K562 (cell line): ENCODE measurements at regions not wholly inside any gene's neighbourhood (a gene's known extent, or its start where the extent isn't known, plus 50 kb on each side); places are given as distances from the start of the nearest gene placed in this dataset.

ENCODE experiments used
- ATAC-seq: fragments of 200-7000 bp; cut with Tn5 transposase; 3 replicates; pipeline ENCODE4 v1.9.1; 2020; ENCODE audit warnings: moderate library complexity
- BruUV-seq: library from RNA; stranded (reverse); fragments of 400-500 nt; replicated peaks from 2 replicates; lab custom pipeline; 2021; lab: Mats Ljungman, UMichigan
- CTCF ChIA-PET: fragments of 300-600 bp; formaldehyde crosslinking; extraction: SDS; loops from one replicate; lab custom pipeline; 2021; ENCODE audit warnings: low intra/inter-chr PET ratio; lab: Yijun Ruan, JAX
- POLR2A ChIA-PET: fragments of 300-600, 350-650 bp; sonication (Branson Sonifier 250); formaldehyde crosslinking; extraction: SDS; loops from one replicate; lab custom pipeline; 2021; ENCODE audit warnings: antibody characterized with exemption, inconsistent platforms; lab: Yijun Ruan, JAX
- DNase-seq, 4 experiments: peaks; one replicate each; pipeline versions ENCODE4 v3.0.0 to v3.0.0-alpha.2; 2011 to 2018; ENCODE audit warnings: low spot score in 3 of 4, mixed read lengths in 3 of 4; ENCODE audit errors: extremely low read depth in 1 of 4
- FAIRE-seq: peaks from 2 replicates; lab custom pipeline; 2011; peaks lifted over from hg19 to GRCh38; lab: Jason Lieb, UNC
- H2AFZ ChIP-seq: 2 replicates; pipeline ENCODE4 v1.6.0; 2011; ENCODE audit warnings: low read depth, low read length, control low read depth, inconsistent platforms
- H3K27ac ChIP-seq: fragments of 200-600 bp; 3 replicates; pipeline ENCODE4 v1.8.0; 2011; ENCODE audit warnings: low read depth, mild to moderate bottlenecking, control low read depth, inconsistent platforms, low read length, moderate library complexity, mixed read lengths; ENCODE audit errors: extremely low read depth
- H3K27me3 ChIP-seq, 2 experiments: fragments of 300-600 bp in 1 of 2; 2 replicates in 1 of 2; 3 replicates in 1 of 2; pipeline versions ENCODE4 v1.6.0 to v1.8.0; 2011; ENCODE audit warnings: inconsistent platforms in 2 of 2, low read length in 2 of 2, mild to moderate bottlenecking in 1 of 2, mixed read lengths in 1 of 2, moderate library complexity in 1 of 2; ENCODE audit not compliant: control insufficient read depth in 2 of 2, insufficient read depth in 2 of 2
- H3K36me3 ChIP-seq: fragments of 300-600 bp; 3 replicates; pipeline ENCODE4 v1.8.0; 2011; ENCODE audit warnings: mild to moderate bottlenecking, low read length, inconsistent platforms; ENCODE audit not compliant: control insufficient read depth, insufficient read depth
- H3K4me1 ChIP-seq, 2 experiments: fragments of 200-600 bp in 1 of 2; replicated peaks in 1 of 2; 2 replicates in 1 of 2; 3 replicates in 1 of 2; pipeline versions ENCODE4 v1.5.1 to v1.8.0; 2011; ENCODE audit warnings: inconsistent platforms in 2 of 2, low read length in 2 of 2, mild to moderate bottlenecking in 1 of 2, mixed read lengths in 1 of 2, moderate library complexity in 1 of 2; ENCODE audit not compliant: control insufficient read depth in 2 of 2, insufficient read depth in 2 of 2
- H3K4me2 ChIP-seq: 2 replicates; pipeline ENCODE4 v1.6.1; 2011; ENCODE audit warnings: low read length, control low read depth, inconsistent platforms, mixed read lengths; ENCODE audit not compliant: insufficient read depth
- H3K4me3 ChIP-seq: fragments of 200-600 bp; sonication (generic), shearing (Covaris generic); 2 replicates; pipeline ENCODE4 v1.5.1; 2016; ENCODE audit warnings: control low read depth, inconsistent platforms
- H3K79me2 ChIP-seq: fragments of 200-600 bp; 3 replicates; pipeline ENCODE4 v1.8.0; 2011; ENCODE audit warnings: low read length, inconsistent platforms; ENCODE audit not compliant: control insufficient read depth, insufficient read depth
- H3K9ac ChIP-seq, 2 experiments: 2 replicates each; pipeline versions ENCODE4 v1.6.0 to v1.6.1; 2011; ENCODE audit warnings: low read depth in 2 of 2, low read length in 2 of 2, control low read depth in 1 of 2, inconsistent platforms in 1 of 2, mild to moderate bottlenecking in 1 of 2, mixed read lengths in 1 of 2; ENCODE audit not compliant: insufficient read depth in 1 of 2
- H3K9me1 ChIP-seq: one replicate; pipeline ENCODE4 v1.6.0; 2011; ENCODE audit warnings: inconsistent platforms, mild to moderate bottlenecking, low read length, moderate library complexity; ENCODE audit not compliant: control insufficient read depth, insufficient read depth
- H3K9me3 ChIP-seq: replicated peaks from 2 replicates; pipeline ENCODE4 v1.5.1; 2011; ENCODE audit warnings: low read depth, low read length, inconsistent platforms; ENCODE audit not compliant: control insufficient read depth, insufficient read depth
- H4K20me1 ChIP-seq: replicated peaks from 2 replicates; pipeline ENCODE4 v1.6.1; 2011; ENCODE audit warnings: low read length, inconsistent platforms, mixed read lengths; ENCODE audit not compliant: control insufficient read depth, insufficient read depth
- ARID1B ChIP-seq: fragments of 450-650 bp; IDR thresholded peaks from 2 replicates; pipeline ENCODE4 v1.6.1; 2016; ENCODE audit warnings: antibody characterized with exemption, mild to moderate bottlenecking, inconsistent platforms
- E2F3 ChIP-seq: fragments of 250-450 bp; sonication (Bioruptor Pico); IDR thresholded peaks from 2 replicates; pipeline ENCODE4 v1.4.0; 2020; ENCODE audit warnings: mild to moderate bottlenecking
- GATAD2A ChIP-seq: fragments of 450-650 bp; IDR thresholded peaks from 2 replicates; pipeline ENCODE4 v1.6.1; 2017
- ILF3 ChIP-seq: fragments of 450-650 bp; IDR thresholded peaks from 2 replicates; pipeline ENCODE4 v1.6.1; 2018; ENCODE audit warnings: antibody characterized with exemption, mild to moderate bottlenecking, moderate library complexity, borderline replicate concordance
- KAT7 ChIP-seq: sonication (generic); formaldehyde crosslinking; IDR thresholded peaks from 2 replicates; pipeline ENCODE4 v1.8.0; 2022; ENCODE audit warnings: missing genetic modification reagents, mild to moderate bottlenecking, borderline replicate concordance
- TEAD1 ChIP-seq, 2 experiments: fragments of 450-650 bp in 1 of 2; sonication (generic) in 1 of 2; formaldehyde crosslinking; IDR thresholded peaks; 2 replicates each; pipeline versions ENCODE4 v1.4.0 to v1.8.0; 2020 to 2022; ENCODE audit warnings: mild to moderate bottlenecking in 2 of 2, missing genetic modification reagents in 1 of 2
- WGBS: fragments of 100-300 bp; shearing (Covaris generic); methylation state at CpG from one replicate; pipeline ENCODE4 v1.1.6; 2016; ENCODE audit warnings: low coverage, mixed read lengths; ENCODE audit not compliant: insufficient coverage; ENCODE audit errors: missing lambda C conversion rate; 5-methylcytosine and 5-hydroxymethylcytosine counted together
- in situ Hi-C: fragments of 300-500 bp; cut with MboI; formaldehyde crosslinking; loops from 4 replicates; pipeline ENCODE4 v1.15.0; 2018; ENCODE audit warnings: inconsistent platforms, mixed read lengths
- intact Hi-C: fragments of 100-400 bp; cut with micrococcal nuclease; formaldehyde crosslinking; loops from 2 replicates; pipeline ENCODE4 v1.14.2; 2022
- TF ChIP-seq, protein P1 (sequence below): fragments of 250-450 bp; sonication (Bioruptor Pico); IDR thresholded peaks from 2 replicates; pipeline ENCODE4 v1.6.1; 2021; ENCODE audit warnings: mild to moderate bottlenecking
- TF ChIP-seq, protein P2 (sequence below): sonication (generic); formaldehyde crosslinking; IDR thresholded peaks from 2 replicates; pipeline ENCODE4 v1.8.1; 2023; ENCODE audit warnings: mild to moderate bottlenecking, missing genetic modification reagents
- TF ChIP-seq, protein P3 (sequence below), 2 experiments: fragments of 450-650 bp; formaldehyde crosslinking in 1 of 2; IDR thresholded peaks; 2 replicates each; pipeline versions ENCODE4 v1.4.0 to v1.6.1; 2014 to 2020; ENCODE audit warnings: mild to moderate bottlenecking in 2 of 2, borderline replicate concordance in 1 of 2, low read depth in 1 of 2

DNA sequence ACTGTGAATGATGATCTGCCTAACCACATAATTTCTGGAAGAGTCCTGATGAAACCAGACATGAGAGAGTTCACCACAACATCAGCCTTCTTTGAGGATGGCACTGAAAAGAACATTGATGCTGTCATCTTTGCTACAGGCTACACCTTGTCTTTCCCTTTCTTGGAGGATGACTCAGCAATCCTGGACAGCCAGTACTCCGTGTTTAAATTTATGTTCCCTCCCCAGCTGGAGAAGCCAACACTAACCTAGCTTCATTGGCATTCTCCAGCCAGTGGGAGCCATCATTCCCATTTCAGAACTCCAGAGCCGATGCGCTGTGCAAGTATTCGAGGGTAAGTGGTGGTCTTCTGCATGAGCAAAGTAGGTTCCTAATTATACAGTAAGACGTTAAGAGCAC is 164.1 kb upstream of the POGK start:
- Histone ChIP-seq H3K9me3 (no peaks in the 10 kb centered on the region), H4K20me1 (no peaks in the 10 kb centered on the region), H3K36me3 (no peaks in the 10 kb centered on the region), H3K79me2 (no peaks in the 10 kb centered on the region), H3K4me3 (no peak overlapping the region), H3K4me2 (peak overlapping the region; percentile 52; the same call in 1 of the 2 replicates), H3K27me3 (no peaks in the 10 kb centered on the region), H3K4me1 (peaks cover 5 to 17% of the 10 kb centered on the region in 2 experiments), H3K27ac (peak overlapping the region; percentile 48; the same call in 1 of the 3 replicates), H3K9ac (no peak overlapping the region; a peak in 1 of 4 replicates), H2AFZ (peak overlapping the region; percentile 84), H3K9me1 (no peaks in the 10 kb centered on the region)
- POLR2A ChIA-PET, result no interaction called here
- DNase-seq, result peak; percentile 50 to 80 (median 62)
- intact Hi-C loops (loop anchor here (5.0 kb wide), 1 partner anchor 57 kb away; no protein-coding TSS in a partner anchor), in situ Hi-C loops (no loop called here)
- ATAC-seq, result peak; percentile 92
- BruUV-seq, result no TSS peak
- FAIRE-seq, result peak; percentile 81
- CTCF ChIA-PET, result interaction anchor here (0.7 kb wide), 1 partner anchor 39 kb away, joined by 3 read pairs; no protein-coding TSS in a partner anchor
- 54% methylated on average over 5 of the region's 5 CpGs for WGBS
- TF ChIP-seq, protein P1, sequence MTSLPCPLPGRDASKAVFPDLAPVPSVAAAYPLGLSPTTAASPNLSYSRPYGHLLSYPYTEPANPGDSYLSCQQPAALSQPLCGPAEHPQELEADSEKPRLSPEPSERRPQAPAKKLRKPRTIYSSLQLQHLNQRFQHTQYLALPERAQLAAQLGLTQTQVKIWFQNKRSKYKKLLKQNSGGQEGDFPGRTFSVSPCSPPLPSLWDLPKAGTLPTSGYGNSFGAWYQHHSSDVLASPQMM (CRISPR knock-in tag), result no peak
- TF ChIP-seq KAT7 (CRISPR knock-in tag) (no peak), ARID1B (peak; percentile 70), ILF3 (no peak), GATAD2A (0 out of 2 replicates have a peak, but pooled peaks have one; percentile 29), TEAD1 (CRISPR knock-in tag; IDR thresholded peaks at IDR 0.05) (no peak), E2F3 (CRISPR knock-in tag) (no peak)
- TF ChIP-seq, protein P2, sequence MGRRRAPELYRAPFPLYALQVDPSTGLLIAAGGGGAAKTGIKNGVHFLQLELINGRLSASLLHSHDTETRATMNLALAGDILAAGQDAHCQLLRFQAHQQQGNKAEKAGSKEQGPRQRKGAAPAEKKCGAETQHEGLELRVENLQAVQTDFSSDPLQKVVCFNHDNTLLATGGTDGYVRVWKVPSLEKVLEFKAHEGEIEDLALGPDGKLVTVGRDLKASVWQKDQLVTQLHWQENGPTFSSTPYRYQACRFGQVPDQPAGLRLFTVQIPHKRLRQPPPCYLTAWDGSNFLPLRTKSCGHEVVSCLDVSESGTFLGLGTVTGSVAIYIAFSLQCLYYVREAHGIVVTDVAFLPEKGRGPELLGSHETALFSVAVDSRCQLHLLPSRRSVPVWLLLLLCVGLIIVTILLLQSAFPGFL (CRISPR knock-in tag), result no peak
- TF ChIP-seq, protein P3, sequence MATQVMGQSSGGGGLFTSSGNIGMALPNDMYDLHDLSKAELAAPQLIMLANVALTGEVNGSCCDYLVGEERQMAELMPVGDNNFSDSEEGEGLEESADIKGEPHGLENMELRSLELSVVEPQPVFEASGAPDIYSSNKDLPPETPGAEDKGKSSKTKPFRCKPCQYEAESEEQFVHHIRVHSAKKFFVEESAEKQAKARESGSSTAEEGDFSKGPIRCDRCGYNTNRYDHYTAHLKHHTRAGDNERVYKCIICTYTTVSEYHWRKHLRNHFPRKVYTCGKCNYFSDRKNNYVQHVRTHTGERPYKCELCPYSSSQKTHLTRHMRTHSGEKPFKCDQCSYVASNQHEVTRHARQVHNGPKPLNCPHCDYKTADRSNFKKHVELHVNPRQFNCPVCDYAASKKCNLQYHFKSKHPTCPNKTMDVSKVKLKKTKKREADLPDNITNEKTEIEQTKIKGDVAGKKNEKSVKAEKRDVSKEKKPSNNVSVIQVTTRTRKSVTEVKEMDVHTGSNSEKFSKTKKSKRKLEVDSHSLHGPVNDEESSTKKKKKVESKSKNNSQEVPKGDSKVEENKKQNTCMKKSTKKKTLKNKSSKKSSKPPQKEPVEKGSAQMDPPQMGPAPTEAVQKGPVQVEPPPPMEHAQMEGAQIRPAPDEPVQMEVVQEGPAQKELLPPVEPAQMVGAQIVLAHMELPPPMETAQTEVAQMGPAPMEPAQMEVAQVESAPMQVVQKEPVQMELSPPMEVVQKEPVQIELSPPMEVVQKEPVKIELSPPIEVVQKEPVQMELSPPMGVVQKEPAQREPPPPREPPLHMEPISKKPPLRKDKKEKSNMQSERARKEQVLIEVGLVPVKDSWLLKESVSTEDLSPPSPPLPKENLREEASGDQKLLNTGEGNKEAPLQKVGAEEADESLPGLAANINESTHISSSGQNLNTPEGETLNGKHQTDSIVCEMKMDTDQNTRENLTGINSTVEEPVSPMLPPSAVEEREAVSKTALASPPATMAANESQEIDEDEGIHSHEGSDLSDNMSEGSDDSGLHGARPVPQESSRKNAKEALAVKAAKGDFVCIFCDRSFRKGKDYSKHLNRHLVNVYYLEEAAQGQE (IDR thresholded peaks at IDR 0.05; ENCODE audit: borderline replicate concordance), result peak; percentile 26; the same call in 1 of the 2 replicates
- TF ChIP-seq, protein P3 (CRISPR knock-in tag; IDR thresholded peaks at IDR 0.05; ENCODE audit: low read depth), result no peak
